Uterus (tissue), 3 donors: ENCODE measurements at regions not wholly inside any gene's neighbourhood (a gene's known extent, or its start where the extent isn't known, plus 50 kb on each side); places are given as distances from the start of the nearest gene placed in this dataset.

Experiments
- DNase-seq, 2 donors: peaks; one replicate each; pipeline ENCODE4 v3.0.0-alpha.2; 2019 to 2020
- H3K27ac ChIP-seq, 2 donors: fragments of 200-600 bp; sonication (generic); 1 replicate in 1 of 2; 2 replicates in 1 of 2; pipeline ENCODE4 v1.5.1; 2016 to 2018
- H3K27me3 ChIP-seq, 2 donors: fragments of 200-600 bp; sonication (generic); one replicate each; pipeline ENCODE4 v1.5.1; 2018 to 2019; ENCODE audit warnings: control low read depth in 1 of 2
- H3K36me3 ChIP-seq, 2 donors: fragments of 200-600 bp; sonication (generic); one replicate each; pipeline ENCODE4 v1.5.1; 2019; ENCODE audit warnings: control low read depth in 1 of 2
- H3K4me1 ChIP-seq, 2 donors: fragments of 200-600 bp; sonication (generic); one replicate each; pipeline ENCODE4 v1.5.1; 2018 to 2019; ENCODE audit warnings: control low read depth in 1 of 2
- H3K4me3 ChIP-seq, 2 donors: fragments of 200-600 bp; sonication (generic); 1 replicate in 1 of 2; 2 replicates in 1 of 2; pipeline ENCODE4 v1.5.1; 2018 to 2019; ENCODE audit warnings: mild to moderate bottlenecking in 1 of 2
- H3K9me3 ChIP-seq, 2 donors: fragments of 200-600 bp; sonication (generic); one replicate each; pipeline ENCODE4 v1.5.1; 2019; ENCODE audit warnings: control low read depth in 1 of 2
- CTCF ChIP-seq, 4 experiments: fragments of 200-600 bp in 2 of 4; fragments of 450-650 bp in 2 of 4; sonication (generic) in 2 of 4; IDR thresholded peaks; one replicate each; pipeline ENCODE4 v1.5.1; 2016 to 2019; ENCODE audit warnings: antibody characterized with exemption in 4 of 4, mild to moderate bottlenecking in 2 of 4, moderate library complexity in 1 of 4
- POLR2A ChIP-seq, 2 donors: fragments of 450-650 bp; IDR thresholded peaks; one replicate each; pipeline ENCODE4 v1.6.1; 2016; ENCODE audit warnings: antibody characterized with exemption in 2 of 2, mild to moderate bottlenecking in 1 of 2, moderate library complexity in 1 of 2
- intact Hi-C: fragments of 100-400 bp; cut with DNase I; formaldehyde crosslinking; loops from one replicate; pipeline ENCODE4 v1.15.1; 2023; ENCODE audit warnings: low total_unique reads
- donor health status: DM: yes; HTN: yes; CAD: no.

GRCh38 chr6:100181309-100181708, 187.3 kb upstream of the MCHR2 start:
- H3K4me1 ChIP-seq, result no peaks in the 10 kb centered on the region
- no peak overlapping the region for H3K4me3 ChIP-seq
- no peaks in the 10 kb centered on the region for H3K27me3 ChIP-seq
- DNase-seq, result no peak
- no peaks in the 10 kb centered on the region for H3K9me3 ChIP-seq
- no peaks in the 10 kb centered on the region for H3K36me3 ChIP-seq
- intact Hi-C loops, result no loop called here
- H3K27ac ChIP-seq, result no peak overlapping the region
- TF ChIP-seq CTCF (IDR thresholded peaks at IDR 0.05) (no peak), POLR2A (IDR thresholded peaks at IDR 0.05) (no peak)

- no peak overlapping the region for H3K27ac ChIP-seq
- no peaks in the 10 kb centered on the region for H3K36me3 ChIP-seq
- no peaks in the 10 kb centered on the region for H3K9me3 ChIP-seq
- DNase-seq, result no peak
- H3K27me3 ChIP-seq, result no peaks in the 10 kb centered on the region
- H3K4me3 ChIP-seq, result no peak overlapping the region
- H3K4me1 ChIP-seq, result no peaks in the 10 kb centered on the region
- intact Hi-C loops, result no loop called here
- TF ChIP-seq POLR2A (IDR thresholded peaks at IDR 0.05), result no peak
- TF ChIP-seq CTCF (IDR thresholded peaks at IDR 0.05), result no peak
These were observed 185.6 kb upstream of the MCHR2 start for GRCh38 chr6:100179576-100179975.

DNA sequence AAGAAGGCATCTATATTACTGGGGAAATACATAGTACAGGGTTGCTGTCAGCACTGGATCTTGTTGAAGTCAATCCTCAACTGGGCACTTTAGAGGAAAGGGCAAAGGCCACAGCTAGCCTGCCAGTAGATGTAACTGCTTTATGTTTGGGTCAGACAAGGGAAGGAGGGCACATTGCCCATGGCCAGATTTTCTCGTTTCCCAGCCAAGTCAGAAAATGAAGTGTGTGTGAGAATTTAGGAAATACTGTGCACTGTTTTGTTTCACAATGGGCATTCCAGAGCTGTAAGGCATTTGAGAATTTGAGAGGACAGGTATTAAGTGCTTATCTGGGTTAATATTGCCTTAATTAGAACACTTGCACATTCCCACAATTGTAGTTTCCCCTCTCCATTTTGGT, 183.9 kb upstream of the MCHR2 start:
- no peaks in the 10 kb centered on the region for H3K9me3 ChIP-seq
- no peak for DNase-seq
- H3K4me1 ChIP-seq, result no peaks in the 10 kb centered on the region
- H3K27ac ChIP-seq, result no peak overlapping the region
- no peak overlapping the region for H3K4me3 ChIP-seq
- intact Hi-C loops, result no loop called here
- no peaks in the 10 kb centered on the region for H3K27me3 ChIP-seq
- H3K36me3 ChIP-seq, result no peaks in the 10 kb centered on the region
- TF ChIP-seq POLR2A (IDR thresholded peaks at IDR 0.05) (no peak), CTCF (IDR thresholded peaks at IDR 0.05) (no peak)

DNA sequence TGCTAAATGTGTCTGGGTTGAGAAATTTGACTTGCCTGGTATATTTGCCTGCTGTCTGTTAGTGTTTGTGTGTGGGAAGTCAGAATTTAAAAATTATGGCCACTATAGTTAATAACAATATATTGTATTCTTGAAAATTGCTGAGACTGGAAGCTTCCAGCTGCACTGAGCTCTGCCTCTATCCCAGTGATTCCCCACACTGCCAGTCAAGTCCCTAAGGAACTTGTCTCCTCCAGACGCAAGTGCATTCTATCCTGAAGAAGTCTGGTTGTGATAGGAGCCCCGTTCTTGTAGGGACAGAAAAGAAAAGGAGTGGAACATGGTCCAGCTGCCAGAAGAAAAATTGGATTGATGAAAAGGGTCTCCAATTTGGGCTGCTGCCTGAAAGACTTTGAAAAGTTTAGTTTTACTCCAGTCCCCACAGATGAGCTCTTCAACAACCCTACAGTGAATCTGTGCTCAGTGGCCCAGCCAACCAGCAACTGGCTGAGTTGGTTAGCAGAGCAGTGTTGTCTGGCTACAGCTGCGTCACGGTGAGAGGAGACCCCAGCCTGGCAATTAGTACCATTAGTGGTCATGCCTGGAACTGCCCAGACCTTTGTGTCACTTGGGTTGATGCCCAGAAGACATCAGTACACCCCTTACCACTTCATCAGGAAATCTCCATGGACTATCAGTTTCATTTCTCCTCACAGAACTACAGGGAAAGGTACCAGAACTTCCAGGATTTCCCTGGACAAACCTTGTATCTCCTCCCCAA, 183.1 kb upstream of the MCHR2 start:
- H3K27ac ChIP-seq, result no peak overlapping the region
- intact Hi-C loops, result no loop called here
- no peak overlapping the region for H3K4me3 ChIP-seq

More for the DNA sequence above, 183.1 kb upstream of the MCHR2 start:
- Histone ChIP-seq H3K9me3 (no peaks in the 10 kb centered on the region), H3K27me3 (no peaks in the 10 kb centered on the region), H3K36me3 (no peaks in the 10 kb centered on the region), H3K4me1 (no peaks in the 10 kb centered on the region)
- no peak for DNase-seq
- TF ChIP-seq POLR2A (IDR thresholded peaks at IDR 0.05), result no peak
- no peak for TF ChIP-seq CTCF (IDR thresholded peaks at IDR 0.05)
